ENCODE measurements at regions not wholly inside any gene's neighbourhood (a gene's known extent, or its start where the extent isn't known, plus 50 kb on each side); places are given as distances from the start of the nearest gene placed in this dataset.

- Histone ChIP-seq H3K4me3 (replicated peaks; ENCODE audit: low read depth, low read length) (no peak overlapping the region), H3K36me3 (ENCODE audit: control insufficient read depth, insufficient read depth, low read length) (no peaks in the 10 kb centered on the region), H3K27me3 (replicated peaks; ENCODE audit: control insufficient read depth, insufficient read depth, low read length) (no peaks in the 10 kb centered on the region)
- no peak for TF ChIP-seq CTCF (IDR thresholded peaks at IDR 0.05; ENCODE audit: insufficient read depth, low read length, poor library complexity, severe bottlenecking)
- DNase-seq (ENCODE audit: extremely low read depth, insufficient read length), result no peak
Observed at GRCh38 chr2:155844461-155844860, 488.1 kb downstream of the NR4A2 start.

GRCh38 chr2:155842103-155842502 is 490.4 kb downstream of the NR4A2 start:
- Histone ChIP-seq H3K27me3 (replicated peaks; ENCODE audit: control insufficient read depth, insufficient read depth, low read length) (no peaks in the 10 kb centered on the region), H3K36me3 (ENCODE audit: control insufficient read depth, insufficient read depth, low read length) (no peaks in the 10 kb centered on the region), H3K4me3 (replicated peaks; ENCODE audit: low read depth, low read length) (no peak overlapping the region)
- no peak for TF ChIP-seq CTCF (IDR thresholded peaks at IDR 0.05; ENCODE audit: insufficient read depth, low read length, poor library complexity, severe bottlenecking)
- DNase-seq (ENCODE audit: extremely low read depth, insufficient read length), result no peak

GRCh38 chr2:155841442-155841841 is 491.1 kb downstream of the NR4A2 start:
- H3K4me3 ChIP-seq (replicated peaks; ENCODE audit: low read depth, low read length), result no peak overlapping the region
- no peak for DNase-seq (ENCODE audit: extremely low read depth, insufficient read length)
- H3K36me3 ChIP-seq (ENCODE audit: control insufficient read depth, insufficient read depth, low read length), result no peaks in the 10 kb centered on the region
- no peak for TF ChIP-seq CTCF (IDR thresholded peaks at IDR 0.05; ENCODE audit: insufficient read depth, low read length, poor library complexity, severe bottlenecking)
- no peaks in the 10 kb centered on the region for H3K27me3 ChIP-seq (replicated peaks; ENCODE audit: control insufficient read depth, insufficient read depth, low read length)

GRCh38 chr2:155840661-155841060 is 491.9 kb downstream of the NR4A2 start:
- TF ChIP-seq CTCF (IDR thresholded peaks at IDR 0.05; ENCODE audit: insufficient read depth, low read length, poor library complexity, severe bottlenecking), result no peak
- DNase-seq (ENCODE audit: extremely low read depth, insufficient read length), result no peak
- Histone ChIP-seq H3K4me3 (replicated peaks; ENCODE audit: low read depth, low read length) (no peak overlapping the region), H3K36me3 (ENCODE audit: control insufficient read depth, insufficient read depth, low read length) (no peaks in the 10 kb centered on the region), H3K27me3 (replicated peaks; ENCODE audit: control insufficient read depth, insufficient read depth, low read length) (no peaks in the 10 kb centered on the region)

- no peak for DNase-seq (ENCODE audit: extremely low read depth, insufficient read length)
- no peak for TF ChIP-seq CTCF (IDR thresholded peaks at IDR 0.05; ENCODE audit: insufficient read depth, low read length, poor library complexity, severe bottlenecking)
- Histone ChIP-seq H3K36me3 (ENCODE audit: control insufficient read depth, insufficient read depth, low read length) (no peaks in the 10 kb centered on the region), H3K4me3 (replicated peaks; ENCODE audit: low read depth, low read length) (no peak overlapping the region), H3K27me3 (replicated peaks; ENCODE audit: control insufficient read depth, insufficient read depth, low read length) (no peaks in the 10 kb centered on the region)
Observed at GRCh38 chr2:155839991-155840390, 492.5 kb downstream of the NR4A2 start.

GRCh38 chr2:155839436-155839835 is 493.1 kb downstream of the NR4A2 start:
- TF ChIP-seq CTCF (IDR thresholded peaks at IDR 0.05; ENCODE audit: insufficient read depth, low read length, poor library complexity, severe bottlenecking), result no peak
- H3K4me3 ChIP-seq (replicated peaks; ENCODE audit: low read depth, low read length), result no peak overlapping the region
- H3K36me3 ChIP-seq (ENCODE audit: control insufficient read depth, insufficient read depth, low read length), result no peaks in the 10 kb centered on the region
- no peaks in the 10 kb centered on the region for H3K27me3 ChIP-seq (replicated peaks; ENCODE audit: control insufficient read depth, insufficient read depth, low read length)
- DNase-seq (ENCODE audit: extremely low read depth, insufficient read length), result no peak
